GDM1 (cell line): ENCODE measurements at regions not wholly inside any gene's neighbourhood (a gene's known extent, or its start where the extent isn't known, plus 50 kb on each side); places are given as distances from the start of the nearest gene placed in this dataset.

Source experiments
- DNase-seq: peaks from one replicate; lab custom pipeline; 2025; lab: John Stamatoyannopoulos, UW

DNA sequence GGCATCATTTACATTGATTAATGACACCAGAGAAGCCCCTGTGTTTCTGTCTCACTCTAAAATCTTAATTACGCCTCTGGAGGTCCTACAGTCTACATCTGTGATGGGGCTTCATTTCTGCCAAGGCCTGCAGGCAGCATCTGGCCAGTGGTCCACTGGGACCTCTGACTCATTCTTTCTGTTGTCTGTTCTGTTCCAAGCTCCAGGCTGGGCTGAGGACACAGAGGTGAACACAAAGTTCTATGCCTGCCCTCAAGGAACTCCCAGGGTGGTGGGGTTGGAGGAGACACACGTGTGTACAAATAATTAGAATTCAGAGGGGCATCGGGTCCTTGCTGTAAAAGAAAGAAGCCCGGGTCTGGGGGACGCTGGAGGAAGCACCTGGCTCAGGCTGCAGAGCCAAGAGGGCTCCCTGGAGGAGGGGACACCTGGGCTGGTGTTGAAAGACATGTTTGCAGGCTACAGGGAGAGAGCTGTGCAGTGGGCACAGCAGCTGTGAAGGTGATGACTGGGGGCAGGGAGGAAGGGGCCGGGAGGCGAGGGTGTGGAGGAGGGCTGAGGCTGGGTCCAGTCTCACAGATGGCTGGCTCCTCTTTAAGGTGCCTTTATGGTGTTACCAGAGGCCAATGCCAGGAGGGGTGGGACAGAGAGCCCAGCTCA lies 103.3 kb upstream of the PRR23E start:
- no peak for DNase-seq

DNA sequence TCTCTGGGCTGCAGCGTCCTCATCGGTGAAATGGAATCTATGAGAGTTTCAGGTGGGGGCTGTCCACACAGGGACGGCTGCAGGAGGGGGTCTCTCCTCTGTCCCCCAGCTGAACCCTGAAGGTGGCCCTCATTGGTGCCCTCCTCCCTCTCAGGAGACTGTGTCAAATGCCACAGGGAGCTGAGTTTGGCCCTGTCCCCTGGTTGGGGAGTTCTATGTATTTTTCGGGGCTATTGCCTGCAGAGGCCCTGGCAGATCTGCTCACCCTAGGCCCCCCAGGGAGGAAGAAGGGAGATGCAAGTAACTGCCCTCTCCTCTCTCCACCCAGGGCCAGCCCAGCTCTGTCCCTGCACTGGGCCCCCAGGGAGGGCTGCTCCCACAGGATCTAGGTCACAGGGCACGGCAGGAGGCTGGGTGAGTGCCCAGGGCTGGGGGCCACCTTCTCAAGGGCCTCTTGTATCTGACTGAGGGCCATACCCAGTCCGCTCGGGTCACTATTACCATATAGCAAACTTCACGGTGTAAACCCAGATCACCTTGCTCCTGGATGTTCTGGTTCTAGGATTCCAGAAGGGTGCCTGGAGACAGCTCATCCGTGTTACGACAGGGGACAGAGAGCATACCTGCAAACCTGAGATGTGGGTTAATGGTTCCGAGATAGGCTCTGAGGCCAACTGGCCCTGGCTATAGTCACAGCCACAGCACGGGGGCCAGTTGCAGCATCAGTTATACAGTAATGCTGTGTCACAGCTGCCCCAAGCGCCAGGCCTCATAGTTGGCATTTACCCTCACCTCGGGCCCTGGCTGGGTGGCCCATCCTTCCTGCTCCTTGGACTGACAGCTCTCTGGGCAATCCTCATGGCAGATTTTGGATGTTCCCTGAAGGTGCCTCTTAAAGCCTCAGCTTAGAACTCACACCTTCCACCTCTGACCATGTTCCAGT lies 102.4 kb upstream of the PRR23E start:
- DNase-seq = no peak

DNA sequence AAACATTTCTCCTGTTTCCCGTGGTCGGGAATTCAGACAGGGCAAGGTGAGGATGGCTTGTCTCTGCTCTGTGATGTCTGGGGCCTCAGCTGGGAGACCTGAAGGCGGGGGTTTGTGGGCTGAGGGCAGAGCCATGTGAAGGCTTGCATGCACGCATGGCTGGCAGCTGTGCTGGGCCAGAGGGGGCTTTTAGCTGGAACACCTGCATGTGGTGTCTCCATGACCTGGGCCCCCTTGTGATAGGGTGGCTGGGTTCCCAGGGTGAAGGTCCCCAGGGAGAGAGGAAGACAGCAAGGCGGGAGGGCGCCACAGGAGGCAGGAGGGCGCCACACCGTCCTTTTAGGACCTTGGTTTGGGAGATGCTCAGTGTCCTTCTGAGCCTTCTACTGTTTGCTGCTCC lies 101.6 kb upstream of the PRR23E start:
- DNase-seq = no peak

DNA sequence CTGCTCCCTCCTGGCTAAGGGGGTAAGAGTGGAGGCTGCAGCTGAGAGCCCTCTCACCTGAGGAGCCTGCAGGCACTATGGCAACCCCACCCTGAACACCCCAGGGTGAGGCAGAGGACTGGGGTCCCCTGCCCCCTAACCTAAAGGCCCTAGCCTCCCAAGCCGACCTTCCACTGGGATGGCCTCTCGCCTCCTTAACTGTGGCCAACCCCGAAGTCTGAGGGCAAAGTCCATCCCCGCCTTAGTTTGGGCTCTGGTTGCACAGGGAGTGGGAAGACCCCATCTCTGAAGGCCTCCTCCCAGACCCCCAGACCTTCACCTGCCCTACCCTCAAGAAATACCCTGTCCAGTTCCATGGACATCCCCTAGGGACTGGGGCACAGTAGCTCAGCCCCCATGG lies 100.6 kb upstream of the PRR23E start:
- DNase-seq = no peak

DNA sequence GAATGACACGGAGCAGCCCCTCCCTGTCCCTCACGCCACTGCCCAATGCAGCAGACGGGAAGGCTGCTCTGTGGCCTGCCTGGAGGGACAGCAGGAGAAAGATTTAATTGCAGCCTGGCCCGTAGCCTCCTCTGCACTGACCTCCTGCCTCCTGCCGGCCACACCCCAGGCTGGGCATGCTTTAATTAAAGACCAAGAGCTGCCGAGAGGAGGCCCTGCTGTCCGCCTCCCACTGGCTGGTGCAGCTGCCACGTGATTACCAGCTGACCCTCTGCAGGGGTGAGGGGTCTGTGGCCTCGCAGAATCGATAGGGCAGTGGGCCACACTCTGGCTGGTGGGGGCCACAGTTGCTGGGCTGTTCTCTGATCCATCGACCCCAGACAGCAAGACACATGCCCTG lies 100.2 kb upstream of the PRR23E start:
- DNase-seq = no peak

DNA sequence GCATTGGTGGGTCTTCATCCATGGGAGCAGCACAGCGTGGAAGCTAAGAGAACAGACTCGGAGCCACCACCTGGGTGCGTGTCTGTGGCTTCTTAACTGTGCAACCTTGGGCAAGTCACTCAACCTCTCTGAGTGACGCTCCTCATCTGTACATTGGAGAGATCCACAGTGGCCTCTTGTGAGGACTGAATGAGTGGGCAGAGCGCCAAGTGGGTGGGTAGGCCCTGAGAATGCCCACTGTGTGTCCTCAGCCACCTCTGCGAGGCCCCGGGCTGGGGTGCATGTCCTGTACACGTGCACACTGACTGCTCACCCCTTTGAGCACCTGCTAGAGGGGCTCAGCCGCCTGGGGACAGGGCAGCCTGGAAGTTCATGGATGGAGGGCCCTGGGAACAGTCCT lies 99.6 kb upstream of the PRR23E start:
- no peak for DNase-seq

DNA sequence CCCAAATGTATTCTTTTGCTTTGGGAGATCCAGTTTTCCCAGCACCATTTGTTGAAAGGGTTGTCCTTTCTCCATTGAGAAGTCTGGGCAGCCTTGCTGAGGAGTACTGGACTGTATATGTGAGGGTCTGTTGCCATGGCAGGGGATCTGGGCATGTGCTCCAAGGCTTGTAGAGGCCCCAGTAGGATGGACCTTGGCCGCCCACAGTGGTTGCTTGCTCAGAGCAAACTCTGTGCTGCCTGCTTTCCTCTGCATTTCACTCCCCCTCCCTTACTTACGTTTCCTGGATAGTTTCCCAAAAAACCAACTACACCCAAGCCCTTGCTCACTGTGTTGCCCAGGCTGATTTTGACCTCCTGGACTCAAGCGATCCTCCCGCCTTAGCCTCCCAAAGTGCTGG lies 97.2 kb upstream of the PRR23E start:
- no peak for DNase-seq

DNA sequence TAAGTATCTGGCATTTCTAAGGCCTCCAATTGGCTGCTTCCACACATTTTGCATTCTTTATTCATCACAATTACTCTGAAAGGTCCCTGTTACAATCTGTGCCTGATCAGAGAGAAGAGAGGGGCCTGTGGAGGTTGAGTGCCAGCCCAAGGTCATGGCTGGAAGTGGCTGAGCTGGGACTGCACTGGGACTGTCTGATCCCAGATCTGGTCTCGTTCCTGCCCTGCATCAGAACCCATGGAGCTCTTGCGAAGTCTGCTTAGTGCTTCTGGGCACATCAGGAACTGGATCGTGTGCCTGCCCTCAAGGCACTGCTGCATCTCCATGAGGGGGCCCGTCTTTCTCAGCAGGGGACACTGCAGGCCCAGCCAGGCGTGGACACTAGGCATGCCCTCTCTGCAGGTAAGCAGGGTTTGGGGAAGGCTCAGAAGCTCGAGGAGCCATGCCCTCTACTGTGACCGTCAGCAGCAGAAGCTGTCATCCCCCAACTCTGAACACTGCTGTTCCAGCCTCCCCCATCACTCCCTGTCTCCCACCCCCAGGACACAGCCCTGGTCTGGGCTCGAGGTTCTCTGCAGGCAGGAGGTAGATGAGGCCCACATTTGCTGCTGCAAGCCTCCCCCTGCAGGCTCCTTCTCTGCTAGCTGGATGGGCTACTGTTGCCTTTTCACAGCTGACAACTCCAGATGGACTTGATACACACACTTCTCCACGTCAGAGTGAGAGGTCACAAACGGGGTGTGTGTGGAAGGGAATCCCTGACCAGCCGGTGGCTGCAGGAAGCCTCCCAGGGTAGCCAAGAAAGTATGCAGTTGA lies 96.5 kb upstream of the PRR23E start:
- no peak for DNase-seq

DNA sequence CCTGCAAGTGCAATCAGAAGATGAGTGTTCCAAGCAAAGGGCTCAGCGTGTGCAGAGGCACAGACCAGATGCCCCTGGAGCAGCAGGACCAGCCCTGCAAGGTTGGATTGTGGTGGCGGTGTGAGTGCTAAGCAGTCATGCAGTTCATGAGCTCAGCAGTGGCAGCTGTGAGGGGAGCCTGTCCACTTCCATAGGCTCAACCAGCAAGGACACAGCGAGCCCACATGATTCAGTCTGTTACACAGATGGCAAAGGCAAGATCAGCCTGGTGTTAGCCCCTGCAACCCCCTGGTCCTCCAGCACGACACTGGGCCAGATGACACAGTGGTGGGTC lies 95.9 kb upstream of the PRR23E start:
- no peak for DNase-seq

DNA sequence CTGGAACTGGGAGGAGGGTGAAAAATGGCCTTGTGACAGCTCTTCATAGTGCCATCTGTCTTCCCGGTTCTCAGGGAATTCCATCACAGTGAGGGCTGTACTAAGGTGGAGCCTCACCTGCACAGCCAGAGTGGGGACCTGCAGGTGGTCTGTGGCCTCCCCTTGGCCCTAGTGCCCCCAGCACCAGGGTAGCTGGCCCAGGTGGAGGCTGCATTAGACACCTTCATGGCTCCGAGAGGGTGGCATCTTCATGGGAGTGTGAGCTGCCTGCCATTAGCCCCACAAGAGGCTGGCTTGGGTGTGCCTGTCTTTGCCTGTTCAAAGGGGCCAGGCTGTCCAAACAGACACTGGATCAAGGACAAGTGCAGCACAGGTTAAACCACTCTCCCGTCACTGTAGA lies 95.5 kb upstream of the PRR23E start:
- DNase-seq = no peak

DNA sequence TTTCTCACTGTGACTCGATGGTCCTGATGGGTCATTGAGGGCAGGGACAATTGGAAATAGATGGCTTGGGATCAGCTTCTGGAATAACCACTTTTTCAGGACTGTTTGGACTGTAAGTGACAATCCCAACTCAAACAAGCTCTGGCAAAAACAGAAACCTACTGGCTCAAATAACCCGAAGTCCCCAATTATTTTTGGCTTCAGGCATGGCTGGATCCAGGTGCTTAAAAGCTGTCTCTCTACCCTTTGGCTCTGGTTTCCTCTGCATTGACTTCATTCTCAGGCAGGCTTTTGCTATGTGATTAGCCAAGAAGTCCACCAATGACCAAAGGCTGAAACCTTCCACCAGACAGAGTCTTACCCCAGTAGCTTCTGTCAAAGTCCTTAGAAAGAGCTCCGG lies 92.9 kb upstream of the PRR23E start:
- no peak for DNase-seq

DNA sequence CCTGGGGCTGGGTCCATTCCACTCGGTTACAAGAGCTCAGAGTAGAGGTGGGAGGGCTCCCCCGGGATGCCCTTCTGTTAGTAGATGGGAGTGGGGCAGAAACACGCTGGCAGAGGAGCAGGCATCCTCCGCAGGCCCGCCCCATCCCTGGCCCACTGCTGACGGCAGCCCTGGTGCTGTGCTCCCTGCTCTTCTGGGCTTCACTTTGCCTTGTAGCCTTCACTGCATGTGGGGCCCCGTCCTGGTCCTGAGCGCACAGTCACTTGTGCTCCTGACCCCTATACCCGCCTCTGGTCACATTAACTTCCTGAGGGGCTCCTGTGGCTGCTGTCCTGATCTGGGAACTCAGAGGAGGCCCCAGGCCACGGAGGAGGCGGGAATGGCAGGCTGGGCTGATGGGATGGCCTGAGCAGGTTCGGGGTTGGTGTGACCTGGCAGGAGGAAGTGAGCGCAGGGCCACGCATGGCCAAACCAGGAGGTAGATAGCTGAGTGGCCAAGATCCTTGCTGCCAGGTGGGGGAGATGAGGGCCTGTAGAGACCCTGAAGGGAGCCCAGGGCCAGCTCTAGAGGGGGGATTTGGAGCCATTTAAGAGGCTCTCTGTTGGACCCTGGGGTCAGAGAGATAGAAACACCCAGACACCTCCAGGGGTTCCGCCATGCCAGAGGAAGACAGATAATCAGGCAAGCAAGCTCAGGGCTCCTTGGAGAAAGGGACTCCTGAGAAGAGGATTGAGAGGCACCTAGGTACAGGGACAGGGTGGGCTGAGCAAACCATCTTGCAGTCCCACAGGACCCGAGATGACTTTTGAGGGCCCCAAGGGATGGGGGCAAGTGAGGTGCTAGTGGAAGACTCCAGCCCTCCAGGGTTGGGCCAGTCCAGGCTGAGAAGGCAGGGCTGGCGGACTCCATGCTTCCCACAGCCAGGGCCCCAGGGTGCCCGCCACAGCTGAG lies 92.2 kb upstream of the PRR23E start:
- no peak for DNase-seq

DNA sequence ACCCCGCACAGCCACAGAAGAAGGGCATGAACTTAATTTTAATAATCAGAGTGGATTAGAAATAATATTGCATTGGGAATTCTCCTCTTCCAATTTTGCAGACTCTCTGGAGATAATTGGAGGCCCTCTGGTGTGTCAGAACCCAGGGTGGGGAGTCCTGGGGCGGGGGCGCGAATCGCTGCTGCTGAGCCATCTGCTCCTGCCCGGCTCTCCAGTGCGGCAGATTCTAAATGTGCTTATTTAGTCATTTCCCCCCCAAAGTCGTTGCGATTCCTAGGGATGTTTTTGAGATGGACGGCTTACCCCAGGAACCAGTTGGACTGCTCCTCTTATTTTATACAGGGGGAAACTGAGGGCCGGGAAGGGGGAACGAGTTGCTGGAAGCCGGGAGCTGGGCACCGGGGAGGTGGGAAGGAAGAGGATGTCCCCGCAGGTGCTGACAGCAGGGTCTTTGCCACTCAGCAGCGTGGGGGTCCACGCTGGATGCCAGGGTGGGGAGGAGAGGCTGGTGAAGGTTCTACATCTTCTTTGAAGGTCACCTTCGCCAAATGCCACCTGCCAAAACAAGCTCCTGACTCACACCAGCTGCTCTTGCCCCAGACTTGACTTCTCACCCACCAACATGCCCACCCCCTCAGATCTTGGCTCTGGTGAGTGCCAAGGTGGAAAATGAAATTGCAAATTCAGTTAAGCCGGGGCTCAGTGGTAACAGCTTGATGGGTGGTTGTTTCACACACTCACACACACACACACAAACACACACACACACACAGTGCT lies 91.3 kb upstream of the PRR23E start:
- DNase-seq = no peak

DNA sequence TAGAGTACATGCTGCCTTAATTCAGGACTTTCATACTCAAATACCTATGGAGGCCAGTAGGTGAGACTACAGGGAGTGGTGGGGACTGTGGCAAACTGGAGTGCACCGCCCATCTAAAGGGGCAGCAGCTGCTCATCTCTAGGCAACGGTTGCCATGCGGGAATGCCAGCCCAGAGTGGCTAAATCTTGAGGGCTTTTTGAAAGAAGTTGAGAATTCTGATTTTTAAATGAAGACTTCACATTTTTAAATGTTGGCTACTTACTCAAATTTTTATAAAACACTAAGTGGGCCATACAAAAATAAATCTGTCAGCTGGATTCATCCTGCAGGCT lies 90.8 kb upstream of the PRR23E start:
- DNase-seq = no peak

DNA sequence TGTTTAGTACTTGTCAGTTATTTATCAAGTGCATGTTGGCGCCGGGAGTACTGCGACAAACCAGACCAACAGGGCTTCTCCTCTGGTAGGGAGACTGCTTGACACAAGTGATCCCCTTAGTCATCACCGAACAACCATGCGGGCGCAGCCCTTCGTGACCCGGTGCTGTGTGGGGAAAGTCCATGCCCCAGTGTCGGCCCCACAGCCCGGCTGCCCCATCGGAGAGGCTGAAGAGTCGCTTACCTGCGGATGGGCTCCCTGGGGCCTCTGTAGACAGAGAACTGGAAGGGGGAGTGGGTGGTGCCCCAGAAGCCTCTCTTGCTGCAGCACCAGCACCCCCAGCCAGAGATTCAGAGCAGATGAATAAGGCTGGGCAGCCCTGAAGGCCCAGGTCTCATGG lies 90.3 kb upstream of the PRR23E start:
- no peak for DNase-seq

DNA sequence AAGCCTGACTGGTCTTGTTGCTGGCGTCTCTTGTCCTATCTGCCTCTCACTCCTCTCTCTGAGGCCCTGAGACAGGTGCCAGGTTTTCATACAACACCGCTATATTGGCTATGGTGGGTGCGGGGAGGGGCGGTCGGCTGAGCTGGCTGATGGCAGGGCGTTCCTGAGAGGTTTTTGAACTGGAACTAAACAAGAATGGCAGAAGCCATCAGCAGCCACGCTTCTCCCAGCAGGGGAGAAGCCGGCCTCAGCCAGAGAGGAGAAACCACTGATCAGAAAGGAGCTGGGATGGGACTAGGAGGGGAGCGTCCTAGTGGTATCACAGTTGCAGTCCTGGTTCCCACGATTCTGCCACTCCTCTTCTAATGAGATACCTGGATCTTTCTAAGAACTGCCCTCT lies 89.9 kb upstream of the PRR23E start:
- DNase-seq = no peak

DNA sequence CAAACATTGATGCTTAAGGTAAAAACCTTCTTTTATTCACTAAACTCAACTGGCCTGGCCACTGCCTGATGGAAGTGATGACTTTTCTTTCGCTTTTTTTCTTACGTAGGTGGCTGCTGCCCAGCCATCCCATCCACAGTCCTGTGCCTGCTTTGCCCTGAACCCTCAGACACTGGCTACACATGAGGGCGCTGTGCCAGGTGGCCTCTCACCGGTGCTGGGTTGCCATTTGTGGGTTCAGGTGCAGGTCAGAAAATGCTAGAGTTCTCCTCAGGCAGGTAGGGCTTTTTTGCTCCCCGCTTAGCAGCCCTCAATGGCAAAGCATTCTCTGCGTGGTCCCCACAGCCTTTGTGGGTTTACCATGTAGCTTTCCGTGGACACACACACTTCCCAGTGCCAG lies 88.3 kb upstream of the PRR23E start:
- DNase-seq = no peak

DNA sequence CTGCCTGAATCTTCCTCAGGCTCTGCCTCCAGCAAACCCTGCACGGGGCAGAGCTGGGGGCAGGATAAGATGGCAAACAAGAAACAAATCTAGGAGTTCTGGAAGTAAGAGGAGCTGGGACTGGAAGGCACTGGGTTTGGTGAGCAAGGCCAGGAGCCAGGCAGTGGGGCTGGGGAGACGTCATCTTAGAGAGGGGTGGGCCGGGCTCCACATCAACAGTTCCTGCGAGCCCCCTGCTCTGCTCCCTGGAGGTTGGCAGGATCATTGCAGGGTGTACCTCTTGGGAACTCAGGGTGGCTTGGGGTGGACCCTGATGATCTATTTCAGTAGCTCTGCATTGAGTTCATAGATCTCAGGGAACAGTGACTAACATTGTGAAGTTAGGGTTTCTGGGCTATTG lies 87.3 kb upstream of the PRR23E start:
- no peak for DNase-seq

DNA sequence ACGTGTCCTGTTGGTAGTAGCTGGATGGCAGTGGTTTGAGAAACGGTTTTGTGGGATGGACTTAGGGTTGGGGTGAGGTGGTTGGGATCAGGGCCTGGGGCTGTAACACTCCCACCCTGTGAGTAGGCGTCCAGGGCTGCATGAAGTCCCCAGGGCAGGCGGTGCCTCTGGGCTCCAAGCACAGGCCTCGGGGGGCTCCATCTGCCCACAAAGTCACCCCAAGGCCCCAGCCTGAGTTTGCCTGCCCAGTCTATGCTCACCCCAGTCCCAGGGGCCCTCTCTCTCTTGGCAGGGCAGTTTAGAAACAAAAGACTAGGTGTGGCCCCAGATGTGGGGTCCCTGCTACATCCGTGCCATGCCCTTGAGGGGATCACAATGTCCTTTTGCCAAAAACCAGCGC lies 86.9 kb upstream of the PRR23E start:
- DNase-seq = no peak

DNA sequence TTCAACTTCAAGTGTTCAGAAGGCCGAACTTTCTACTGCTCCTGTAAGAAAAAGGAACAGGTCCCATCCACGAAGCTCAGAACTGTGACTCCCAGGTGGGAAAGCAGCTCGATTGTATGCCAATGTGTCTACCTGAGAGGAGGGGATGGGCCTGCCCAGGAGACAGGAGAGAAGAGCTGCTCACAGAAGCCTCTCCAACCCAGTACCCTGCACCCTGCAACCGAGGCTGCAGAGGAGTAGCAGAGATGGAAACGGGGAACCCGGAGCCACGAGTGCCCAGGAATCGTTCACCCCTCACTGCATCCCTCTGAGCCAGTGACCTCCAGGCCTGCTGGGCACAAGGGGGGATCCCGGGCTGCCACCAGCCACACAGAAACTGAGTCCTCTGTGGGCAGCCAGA lies 86.5 kb upstream of the PRR23E start:
- DNase-seq = no peak

DNA sequence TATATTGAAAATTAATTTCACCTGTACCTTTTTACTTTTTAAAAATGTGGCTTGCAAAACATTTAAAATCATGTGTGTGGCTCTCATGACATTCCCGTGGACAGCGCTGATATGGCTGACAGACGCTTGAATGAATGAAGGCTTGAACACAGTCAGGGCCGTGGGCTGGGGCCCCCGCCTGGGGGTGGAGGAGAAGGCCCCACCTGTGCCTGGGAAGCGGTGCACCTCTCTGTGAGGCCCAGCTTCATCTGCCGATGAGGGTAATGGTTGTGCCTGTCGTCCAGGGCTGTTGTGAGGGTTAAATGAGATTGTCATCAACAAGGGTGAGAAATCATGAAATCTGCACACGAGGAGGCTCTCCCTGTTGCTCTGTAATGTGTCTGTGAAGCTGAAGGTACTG lies 85.9 kb upstream of the PRR23E start:
- no peak for DNase-seq
